GM06990 (cell line): ENCODE measurements at regions not wholly inside any gene's neighbourhood (a gene's known extent, or its start where the extent isn't known, plus 50 kb on each side); places are given as distances from the start of the nearest gene placed in this dataset.

Experiments
- DNase-seq: peaks from one replicate; pipeline ENCODE4 v3.0.0-alpha.2; 2011; ENCODE audit not compliant: insufficient read length; ENCODE audit errors: extremely low read depth
- H3K27me3 ChIP-seq: replicated peaks from 2 replicates; pipeline ENCODE4 v1.6.0; 2011; ENCODE audit warnings: low read length; ENCODE audit not compliant: control insufficient read depth, insufficient read depth
- H3K36me3 ChIP-seq: 2 replicates; pipeline ENCODE4 v1.5.1; 2011; ENCODE audit warnings: low read length; ENCODE audit not compliant: control insufficient read depth, insufficient read depth
- H3K4me3 ChIP-seq: replicated peaks from 2 replicates; pipeline ENCODE4 v1.5.1; 2011; ENCODE audit warnings: low read depth, mild to moderate bottlenecking, control low read depth, low read length
- CTCF ChIP-seq: IDR thresholded peaks from 2 replicates; pipeline ENCODE4 v1.5.1; 2011; ENCODE audit warnings: low read length, control low read depth, mild to moderate bottlenecking, inconsistent platforms; ENCODE audit not compliant: insufficient read depth, poor library complexity, severe bottlenecking

- no peak overlapping the region for H3K4me3 ChIP-seq
- no peak for TF ChIP-seq CTCF
- H3K36me3 ChIP-seq: no peaks in the 10 kb centered on the region
- H3K27me3 ChIP-seq: no peaks in the 10 kb centered on the region
- no peak for DNase-seq
Measured at GRCh38 chr7:12961910-12962480, 274.6 kb downstream of the ARL4A start.

- TF ChIP-seq CTCF: no peak
- H3K36me3 ChIP-seq: no peaks in the 10 kb centered on the region
- no peak for DNase-seq
- H3K4me3 ChIP-seq: no peak overlapping the region
- H3K27me3 ChIP-seq: no peaks in the 10 kb centered on the region
Measured at GRCh38 chr7:12963435-12963834, 276.0 kb downstream of the ARL4A start.

GRCh38 chr7:12964836-12965235 is 277.4 kb downstream of the ARL4A start:
- Histone ChIP-seq H3K4me3 (no peak overlapping the region), H3K36me3 (no peaks in the 10 kb centered on the region), H3K27me3 (no peaks in the 10 kb centered on the region)
- no peak for TF ChIP-seq CTCF
- no peak for DNase-seq

- H3K36me3 ChIP-seq: no peaks in the 10 kb centered on the region
- no peak for DNase-seq
- no peak overlapping the region for H3K4me3 ChIP-seq
- no peaks in the 10 kb centered on the region for H3K27me3 ChIP-seq
- TF ChIP-seq CTCF: no peak
Measured at GRCh38 chr7:12965767-12966166, 278.3 kb downstream of the ARL4A start.

GRCh38 chr7:12967322-12967721 is 279.9 kb downstream of the ARL4A start:
- Histone ChIP-seq H3K27me3 (no peaks in the 10 kb centered on the region), H3K4me3 (no peak overlapping the region), H3K36me3 (no peaks in the 10 kb centered on the region)
- TF ChIP-seq CTCF: no peak
- no peak for DNase-seq

- no peak for TF ChIP-seq CTCF
- DNase-seq: no peak
- Histone ChIP-seq H3K36me3 (no peaks in the 10 kb centered on the region), H3K4me3 (no peak overlapping the region), H3K27me3 (no peaks in the 10 kb centered on the region)
Measured at GRCh38 chr7:12968836-12969422, 281.5 kb downstream of the ARL4A start.
